ENCODE measurements at regions not wholly inside any gene's neighbourhood (a gene's known extent, or its start where the extent isn't known, plus 50 kb on each side); places are given as distances from the start of the nearest gene placed in this dataset.
"Not testable (repeated sequence)": the region's sequence is repeated elsewhere in the genome, so short reads cannot be mapped to it uniquely, and the experiment has no call there.

DNA sequence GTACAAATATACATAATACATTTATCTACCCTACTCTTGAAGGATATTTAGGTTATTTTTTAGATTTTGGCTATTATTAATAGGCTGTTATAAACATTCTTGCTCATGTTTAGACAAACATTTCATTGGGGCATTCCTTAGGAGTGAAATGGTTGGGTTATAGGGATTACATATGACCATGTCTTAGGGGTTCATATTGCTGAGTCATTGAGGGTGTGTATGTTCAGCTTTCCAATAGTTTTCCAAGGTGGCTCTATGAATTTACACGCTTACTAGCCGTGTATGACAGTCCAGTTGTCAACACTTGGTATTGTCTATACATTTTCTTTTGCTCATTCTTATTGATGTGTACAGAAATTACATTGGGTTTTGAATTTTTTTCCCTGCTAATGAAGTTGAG, 125.8 kb downstream of the OXSM start:
- intact Hi-C loops (cut with DNase I): no loop called here
- DNase-seq (no peak), ATAC-seq (ENCODE audit: poor library complexity) (no peak)

GRCh38 chr3:25916321-25916720, 126.4 kb downstream of the OXSM start:
- ATAC-seq (ENCODE audit: poor library complexity) (no peak), DNase-seq (no peak)
- intact Hi-C loops (cut with DNase I): no loop called here

DNA sequence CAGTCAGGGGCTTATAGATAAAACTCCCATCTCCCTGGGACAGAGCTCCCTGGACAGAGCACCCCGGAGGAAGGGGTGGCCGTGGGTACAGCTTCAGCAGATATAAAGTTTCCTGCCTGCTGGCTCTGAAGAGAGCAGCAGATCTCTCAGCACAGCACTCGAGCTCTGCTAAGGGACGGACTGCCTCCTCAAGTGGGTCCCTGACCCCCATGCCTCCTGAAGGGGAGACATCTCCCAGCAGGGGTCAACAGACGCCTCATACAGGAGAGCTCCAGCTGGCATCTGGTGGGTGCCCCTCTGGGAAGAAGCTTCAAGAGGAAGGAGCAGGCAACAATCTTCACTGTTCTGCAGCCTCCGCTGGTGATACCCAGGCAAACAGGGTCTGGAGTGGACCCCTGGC, 142.1 kb downstream of the OXSM start:
- ATAC-seq (ENCODE audit: poor library complexity); intact Hi-C loops (cut with DNase I); DNase-seq: not testable (repeated sequence)

DNA sequence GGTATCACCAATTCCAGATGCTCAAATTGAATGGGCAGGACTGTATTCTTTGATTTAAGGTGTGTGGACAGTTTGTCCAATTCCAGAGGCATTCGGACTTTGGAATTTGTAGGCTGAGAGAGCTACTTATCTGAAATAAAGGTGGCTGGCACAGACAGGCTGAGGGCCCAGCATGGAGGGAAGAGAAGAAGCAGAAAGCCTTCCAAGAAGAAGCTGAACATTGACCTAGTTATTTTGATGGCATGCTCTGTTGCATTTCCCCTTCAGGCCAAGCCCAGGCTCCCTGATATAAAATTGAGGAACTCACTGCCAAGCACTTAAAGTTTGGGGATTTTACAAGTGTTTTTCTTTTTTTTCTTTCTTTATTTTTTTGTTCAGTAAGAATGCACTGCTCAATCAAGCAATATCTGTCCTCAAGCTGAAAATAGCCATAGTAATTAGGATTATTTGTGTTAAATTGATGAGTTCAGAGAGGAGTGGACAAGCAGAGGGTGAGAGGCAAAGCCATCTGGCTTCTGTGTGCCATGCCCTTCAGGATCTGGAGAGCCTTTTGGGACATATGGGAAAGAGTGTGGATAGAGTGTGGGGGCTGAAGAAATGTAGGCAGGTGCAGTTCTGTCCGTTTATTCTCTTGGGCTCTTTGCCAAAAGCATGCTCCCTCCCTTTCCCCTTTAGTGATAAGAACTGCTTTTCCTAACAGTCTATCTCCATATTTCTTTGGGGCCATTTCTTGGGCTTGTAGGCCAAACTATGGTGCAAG, 148.9 kb downstream of the OXSM start:
- no peak for DNase-seq
- intact Hi-C loops (cut with DNase I): no loop called here
- no peak for ATAC-seq (ENCODE audit: poor library complexity)

DNA sequence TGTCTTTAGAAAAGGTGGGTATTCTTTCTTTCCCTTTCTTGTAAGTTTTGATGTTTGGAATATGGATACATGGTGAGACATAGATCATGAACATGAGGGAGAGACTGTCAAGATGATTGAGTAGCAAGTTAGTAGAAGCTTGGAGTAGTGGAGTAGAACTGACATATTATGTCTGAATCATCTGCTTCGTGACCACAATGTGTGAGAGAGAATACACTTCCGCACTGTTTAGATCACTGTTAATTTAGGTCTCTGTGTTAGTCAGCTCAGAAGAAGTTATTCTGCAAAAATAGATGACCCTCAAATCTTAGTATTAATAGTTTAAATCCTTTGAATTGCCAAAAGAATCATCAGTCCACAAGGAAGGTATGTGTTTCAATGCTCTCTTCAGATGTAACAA, 151.0 kb downstream of the OXSM start:
- intact Hi-C loops (cut with DNase I): no loop called here
- no peak for DNase-seq
- ATAC-seq (ENCODE audit: poor library complexity): no peak

DNA sequence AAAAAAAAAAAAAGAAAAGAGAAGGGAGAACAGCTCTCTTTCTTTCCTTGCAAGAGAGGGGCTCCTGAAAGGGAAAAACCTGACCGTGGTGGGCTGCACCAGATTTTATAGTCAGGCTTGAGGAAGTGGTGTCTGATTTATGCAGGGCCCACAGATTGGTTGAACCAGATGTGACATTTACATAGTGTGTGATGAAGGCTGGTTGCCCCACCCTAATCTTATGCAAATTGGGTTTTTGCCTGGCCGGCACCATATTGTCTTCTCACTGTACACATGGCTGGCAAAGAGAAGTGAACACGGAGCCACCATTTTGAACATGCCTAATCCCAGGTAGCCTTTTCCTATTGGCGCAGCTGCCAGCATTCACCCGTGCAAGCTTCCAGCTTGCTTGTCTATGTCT, 154.4 kb downstream of the OXSM start:
- intact Hi-C loops (cut with DNase I): no loop called here
- ATAC-seq (ENCODE audit: poor library complexity): no peak

GRCh38 chr3:25945366-25945765, 155.5 kb downstream of the OXSM start:
- intact Hi-C loops (cut with DNase I): no loop called here
- ATAC-seq (ENCODE audit: poor library complexity): no peak
- DNase-seq: no peak

More for the DNA sequence above, 154.4 kb downstream of the OXSM start:
- DNase-seq: no peak

GRCh38 chr3:25945836-25946235, 155.9 kb downstream of the OXSM start:
- ATAC-seq (ENCODE audit: poor library complexity) (no peak), DNase-seq (no peak)
- intact Hi-C loops (cut with DNase I): no loop called here

DNA sequence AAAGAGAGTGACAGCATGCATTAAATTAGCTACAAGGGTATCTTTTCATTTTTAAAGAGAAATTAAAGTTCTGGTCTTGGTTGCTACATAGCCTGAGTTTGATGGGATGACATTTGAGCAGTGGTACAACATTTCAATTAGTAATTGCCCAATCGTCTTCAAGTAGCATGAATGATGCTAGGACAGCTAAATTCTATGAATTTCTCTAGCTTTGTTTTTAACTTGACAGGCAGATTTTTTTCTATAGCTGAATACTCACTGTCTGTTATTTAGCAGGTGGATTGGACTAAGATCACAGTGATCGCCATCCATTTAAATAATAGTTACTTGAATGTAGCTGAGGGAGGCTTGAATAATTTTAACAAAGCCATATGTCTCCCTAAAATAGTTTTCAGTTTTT, 162.2 kb downstream of the OXSM start:
- ATAC-seq (ENCODE audit: poor library complexity) (no peak), DNase-seq (no peak)
- intact Hi-C loops (cut with DNase I): no loop called here

DNA sequence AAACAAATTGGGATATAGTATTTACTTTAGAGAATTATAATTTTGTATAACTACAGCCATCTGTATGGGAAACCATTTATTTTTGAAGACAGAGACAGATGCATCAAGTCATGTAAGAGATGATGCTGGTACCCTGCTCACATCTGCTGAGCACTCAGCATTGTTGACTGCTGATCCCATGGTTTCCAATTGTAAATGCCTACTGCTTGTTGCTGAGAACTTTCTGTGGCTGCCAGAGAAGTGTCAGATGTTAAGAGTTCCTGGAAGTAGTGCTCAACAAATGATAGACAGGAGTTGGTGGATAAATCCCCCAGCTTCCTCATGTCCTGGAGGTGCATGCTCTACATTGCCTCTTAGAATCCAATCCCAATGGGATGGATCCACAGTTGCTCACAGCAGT, 167.1 kb downstream of the OXSM start:
- DNase-seq (no peak), ATAC-seq (ENCODE audit: poor library complexity) (peak; percentile 84)

DNA sequence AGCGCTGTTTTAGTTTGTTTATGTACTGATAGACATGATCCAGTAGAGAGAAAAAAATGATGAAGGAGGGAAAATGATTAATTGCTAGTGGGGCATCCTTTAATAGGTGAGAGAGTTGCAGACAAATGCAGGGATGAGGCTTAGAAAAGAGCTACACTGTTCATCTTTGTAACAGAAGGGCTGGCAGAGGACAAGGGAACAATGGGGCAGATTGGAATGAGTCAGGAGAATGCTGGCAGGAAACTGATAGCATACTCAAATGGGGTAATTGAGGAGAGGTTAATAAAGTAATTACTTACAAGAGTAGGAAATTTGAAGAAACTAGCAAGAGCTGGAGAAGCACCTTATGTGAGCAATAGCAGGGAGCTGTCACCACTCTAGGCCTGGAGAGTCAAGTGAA, 170.9 kb downstream of the OXSM start:
- intact Hi-C loops (cut with DNase I): no loop called here
- no peak for ATAC-seq (ENCODE audit: poor library complexity)
- no peak for DNase-seq

More for the DNA sequence above, 167.1 kb downstream of the OXSM start:
- intact Hi-C loops (cut with DNase I): no loop called here

- DNase-seq (no peak), ATAC-seq (ENCODE audit: poor library complexity) (no peak)
- intact Hi-C loops (cut with DNase I): no loop called here
Observed at GRCh38 chr3:25962255-25962654, 172.4 kb downstream of the OXSM start.

- no peak for ATAC-seq (ENCODE audit: poor library complexity)
- DNase-seq: no peak
Observed at GRCh38 chr3:25964141-25964540, 174.3 kb downstream of the OXSM start.

GRCh38 chr3:25967385-25967784, 177.5 kb downstream of the OXSM start:
- no peak for DNase-seq
- ATAC-seq (ENCODE audit: poor library complexity): no peak
- intact Hi-C loops (cut with DNase I): no loop called here

More at GRCh38 chr3:25964141-25964540, 174.3 kb downstream of the OXSM start:
- intact Hi-C loops (cut with DNase I): no loop called here

DNA sequence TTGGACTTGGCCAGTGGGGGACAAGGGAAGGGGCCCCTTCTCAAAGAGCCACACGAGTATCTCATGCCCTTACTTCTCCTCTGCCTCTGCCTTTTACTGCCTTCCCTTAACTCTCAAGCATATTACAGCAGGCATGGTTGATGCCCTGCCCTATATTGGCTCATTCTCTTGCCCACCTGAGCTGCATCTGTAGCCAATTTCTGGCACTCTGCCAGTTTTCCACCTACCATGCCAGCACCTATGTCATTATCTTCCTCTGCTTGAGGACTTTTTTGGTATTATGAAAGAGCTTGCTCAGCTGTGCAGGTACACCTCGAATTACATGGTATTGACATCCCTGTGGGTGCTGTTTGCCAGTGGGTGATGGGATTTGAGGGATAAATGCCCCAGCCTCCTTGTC, 181.8 kb downstream of the OXSM start:
- ATAC-seq (ENCODE audit: poor library complexity): no peak
- no peak for DNase-seq
- intact Hi-C loops (cut with DNase I): no loop called here

GRCh38 chr3:25973122-25973521, 183.2 kb downstream of the OXSM start:
- ATAC-seq (ENCODE audit: poor library complexity): no peak
- intact Hi-C loops (cut with DNase I): no loop called here
- no peak for DNase-seq

DNA sequence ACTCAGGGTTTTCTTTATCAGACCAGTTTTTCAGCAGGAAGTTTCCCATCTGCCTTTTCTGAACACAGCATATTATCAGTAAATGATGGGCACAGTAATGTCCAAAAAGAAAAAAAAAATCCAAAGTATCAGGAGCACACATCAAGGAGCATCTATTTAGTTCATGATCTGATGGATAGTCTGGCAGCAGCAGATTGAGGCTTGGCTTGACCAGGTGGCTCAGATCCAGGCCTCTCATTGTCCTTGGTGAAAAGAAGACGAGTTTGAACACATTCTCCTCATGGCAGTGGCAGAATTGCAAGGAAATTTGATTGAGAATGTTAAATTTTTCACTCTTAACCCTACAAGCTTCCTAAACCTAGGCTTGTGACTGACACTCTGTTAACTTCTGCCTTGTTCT, 192.9 kb downstream of the OXSM start:
- intact Hi-C loops (cut with DNase I): no loop called here
- ATAC-seq (ENCODE audit: poor library complexity) (no peak), DNase-seq (no peak)

DNA sequence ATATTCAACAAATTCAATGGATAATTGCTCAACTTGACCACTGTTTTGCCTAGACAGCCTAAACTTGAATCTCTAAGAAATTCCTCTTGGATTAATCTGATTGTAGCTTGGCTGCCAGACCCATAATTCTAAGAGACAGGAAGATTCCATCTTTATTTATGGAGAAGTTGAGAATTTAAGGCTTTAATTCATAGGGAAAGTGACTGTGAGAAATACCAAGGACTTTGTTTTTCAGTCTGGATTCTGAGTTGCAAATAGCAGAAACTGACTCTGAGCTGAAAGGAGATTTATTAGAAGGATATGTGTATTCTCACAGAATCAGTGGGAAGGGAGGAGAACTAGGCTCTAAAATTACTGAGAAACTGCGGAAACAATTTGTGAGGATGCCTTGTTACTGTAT, 195.7 kb downstream of the OXSM start:
- intact Hi-C loops (cut with DNase I): no loop called here
- DNase-seq: no peak
- no peak for ATAC-seq (ENCODE audit: poor library complexity)

- DNase-seq: no peak
- no peak for ATAC-seq (ENCODE audit: poor library complexity)
- intact Hi-C loops (cut with DNase I): no loop called here
Observed at GRCh38 chr3:25992606-25993005, 202.7 kb downstream of the OXSM start.

DNA sequence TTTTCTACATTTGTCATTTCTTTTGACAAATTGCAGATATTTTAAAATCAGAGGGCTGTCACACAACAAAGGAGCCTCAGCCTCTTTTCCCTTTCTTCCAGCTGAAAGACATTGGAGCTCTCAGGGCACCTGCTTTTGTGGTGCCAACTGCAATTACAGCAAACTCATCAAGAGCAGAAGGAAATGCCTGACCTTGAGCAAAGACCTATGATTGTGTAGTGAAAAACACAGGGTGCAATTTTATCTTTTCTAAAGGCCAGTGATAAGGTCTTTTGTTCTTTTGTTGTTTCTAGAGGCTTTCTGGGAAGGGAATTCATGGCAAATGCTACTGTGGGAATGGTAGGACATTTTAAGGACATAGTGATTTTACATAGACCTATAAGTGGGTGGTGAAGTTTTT, 214.3 kb downstream of the OXSM start:
- intact Hi-C loops (cut with DNase I): no loop called here
- DNase-seq (no peak), ATAC-seq (ENCODE audit: poor library complexity) (no peak)

DNA sequence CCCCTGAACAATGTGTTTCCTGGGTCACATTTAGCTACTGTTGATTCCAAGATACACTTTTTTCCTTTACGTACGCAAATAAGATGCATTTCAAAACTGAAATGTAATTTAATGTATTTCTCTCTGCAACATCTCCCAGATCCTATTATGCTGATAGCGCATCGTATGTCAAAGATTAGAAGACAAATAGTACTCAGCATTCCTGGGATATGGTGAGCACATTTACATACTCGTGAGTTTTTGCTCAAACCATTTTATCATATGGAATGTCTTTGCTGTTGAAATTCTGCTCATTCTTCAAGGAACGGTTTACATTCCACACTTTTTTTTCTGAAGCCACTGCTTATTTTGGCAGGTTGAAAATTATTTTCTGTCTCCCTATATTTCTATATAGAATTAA, 221.4 kb downstream of the OXSM start:
- intact Hi-C loops (cut with DNase I): no loop called here
- no peak for DNase-seq
- ATAC-seq (ENCODE audit: poor library complexity): no peak
